WTC11 (cell line): ENCODE measurements at regions not wholly inside any gene's neighbourhood (a gene's known extent, or its start where the extent isn't known, plus 50 kb on each side); places are given as distances from the start of the nearest gene placed in this dataset.

ENCODE experiments used
- AFF4 ChIP-seq: sonication (generic); formaldehyde crosslinking; IDR thresholded peaks from 2 replicates; pipeline ENCODE4 v1.8.1; 2023; ENCODE audit warnings: mild to moderate bottlenecking, missing genetic modification reagents, borderline replicate concordance
- ATF1 ChIP-seq: sonication (generic); formaldehyde crosslinking; IDR thresholded peaks from 2 replicates; pipeline ENCODE4 v1.8.1; 2023; ENCODE audit warnings: mild to moderate bottlenecking, moderate library complexity, missing genetic modification reagents
- CTCF ChIP-seq: fragments of 200-600 bp; IDR thresholded peaks from 2 replicates; pipeline ENCODE4 v1.8.0; 2022; ENCODE audit warnings: antibody characterized with exemption
- HMGXB4 ChIP-seq: sonication (generic); formaldehyde crosslinking; IDR thresholded peaks from 2 replicates; pipeline ENCODE4 v1.8.1; 2023; ENCODE audit warnings: mild to moderate bottlenecking, moderate library complexity, missing genetic modification reagents
- JAZF1 ChIP-seq: fragments of 250-450 bp; sonication (Bioruptor Pico); IDR thresholded peaks from 2 replicates; pipeline ENCODE4 v1.9.0; 2021; ENCODE audit warnings: moderate library complexity, mild to moderate bottlenecking, inconsistent platforms
- NFYB ChIP-seq: sonication (generic); formaldehyde crosslinking; conservative IDR thresholded peaks from 2 replicates; pipeline ENCODE4 v1.8.0; 2022; ENCODE audit warnings: low read depth, missing genetic modification reagents
- TEAD4 ChIP-seq: sonication (generic); formaldehyde crosslinking; IDR thresholded peaks from 2 replicates; pipeline ENCODE4 v1.8.0; 2022; ENCODE audit warnings: mild to moderate bottlenecking, missing genetic modification reagents
- ZBTB43 ChIP-seq: sonication (generic); formaldehyde crosslinking; IDR thresholded peaks from 2 replicates; pipeline ENCODE4 v1.8.1; 2023; ENCODE audit warnings: mild to moderate bottlenecking, missing genetic modification reagents

- no peak for TF ChIP-seq HMGXB4
- no peak for TF ChIP-seq CTCF
- TF ChIP-seq JAZF1 (CRISPR knock-in tag): no peak
- TF ChIP-seq NFYB: no peak
- no peak for TF ChIP-seq ZBTB43 (CRISPR knock-in tag)
- TF ChIP-seq AFF4 (CRISPR knock-in tag): no peak
- TF ChIP-seq ATF1 (CRISPR knock-in tag): no peak
- no peak for TF ChIP-seq TEAD4 (CRISPR knock-in tag)
Measured at GRCh38 chr5:74530326-74531050, 110.0 kb downstream of the ENC1 start.
